ENCODE measurements at regions not wholly inside any gene's neighbourhood (a gene's known extent, or its start where the extent isn't known, plus 50 kb on each side); places are given as distances from the start of the nearest gene placed in this dataset.

DNA sequence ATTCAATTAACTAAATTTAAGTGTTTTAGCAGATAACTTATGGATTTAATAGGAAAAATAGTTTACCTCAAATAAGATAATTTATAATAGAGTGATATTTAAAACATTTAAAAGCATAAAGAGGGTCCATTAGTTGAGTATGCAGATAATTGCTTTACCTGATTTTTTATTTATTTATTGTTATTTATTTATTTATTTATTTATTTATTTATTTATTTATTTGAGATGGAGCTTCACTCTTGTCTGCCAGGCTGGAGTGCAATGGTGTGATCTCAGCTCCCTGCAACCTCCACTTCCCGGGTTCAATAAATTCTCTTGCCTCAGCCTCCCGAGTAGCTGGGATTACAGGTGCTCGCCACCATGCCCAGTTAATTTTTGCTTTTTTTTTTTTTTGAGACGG is 982.9 kb downstream of the TFAP2A start:
- no peaks in the 10 kb centered on the region for H4K20me1 ChIP-seq (ENCODE audit: insufficient read depth, low read length)
- no peak overlapping the region for H3K4ac ChIP-seq (ENCODE audit: low read depth, low read length)

More for the DNA sequence above, 982.9 kb downstream of the TFAP2A start:
- 83% methylated on average over 1 of the region's 4 CpGs; no CpG with 5 or more reads in 1 of the 2 experiments for WGBS, 2 experiments (ENCODE audit: extremely low coverage in 2 of 2, insufficient read length in 1 of 2)
- Histone ChIP-seq H3K14ac (replicated peaks; ENCODE audit: low read depth, low read length) (no peak overlapping the region), H4K91ac (ENCODE audit: insufficient read depth, low read depth, low read length) (no peak overlapping the region), H4K8ac (ENCODE audit: low read depth in 2 of 2, low read length in 2 of 2) (no peak overlapping the region), H3K4me2 (ENCODE audit: low read depth, low read length) (no peak overlapping the region), H3K4me1 (ENCODE audit: control insufficient read depth, insufficient read depth, low read length) (no peaks in the 10 kb centered on the region), H2AK5ac (ENCODE audit: low read depth, low read length) (no peak overlapping the region), H2AK9ac (replicated peaks; ENCODE audit: low read depth, low read length, poor library complexity) (no peak overlapping the region), H3K27me3 (ENCODE audit: control insufficient read depth, insufficient read depth, low read length) (no peaks in the 10 kb centered on the region), H3K23ac (ENCODE audit: low read depth, low read length) (no peak overlapping the region), H3K79me1 (ENCODE audit: low read depth in 1 of 2, low read length in 2 of 2) (no peaks in the 10 kb centered on the region), H2BK120ac (ENCODE audit: low read depth, low read length) (no peak overlapping the region), H2BK20ac (ENCODE audit: low read depth, low read length) (no peak overlapping the region), H3K9ac (ENCODE audit: low read depth, low read length) (no peak overlapping the region), H3K9me1 (ENCODE audit: insufficient read depth, low read length) (no peaks in the 10 kb centered on the region), H2BK15ac (ENCODE audit: low read depth, low read length) (no peak overlapping the region), H4K5ac (ENCODE audit: low read depth, low read length) (no peak overlapping the region), H3K18ac (ENCODE audit: low read depth, low read length) (no peak overlapping the region), H3K36me3 (ENCODE audit: control insufficient read depth, insufficient read depth, low read length) (no peaks in the 10 kb centered on the region), H3K56ac (ENCODE audit: extremely low read depth, insufficient read depth, low read length) (no peak overlapping the region), H2AFZ (replicated peaks; ENCODE audit: low read length, poor library complexity) (no peak overlapping the region), H2BK5ac (ENCODE audit: low read depth, low read length, poor library complexity, severe bottlenecking) (no peak overlapping the region), H3K27ac (ENCODE audit: insufficient read depth, low read length) (no peak overlapping the region), H3K4me3 (ENCODE audit: insufficient read depth, low read depth, low read length) (no peak overlapping the region), H3K9me3 (ENCODE audit: control insufficient read depth, insufficient read depth, low read length) (peaks cover 1% of the 10 kb centered on the region; the same call in 1 of the 2 replicates)
- ATAC-seq (ENCODE audit: low read depth) (no peak), DNase-seq (no peak)
- dilution Hi-C loops (cut with HindIII; ENCODE audit: low sequenced_read_pairs, unreplicated experiment) (no loop called here), intact Hi-C loops (cut with micrococcal nuclease) (no loop called here), in situ Hi-C loops (cut with MboI; ENCODE audit: low sequenced_read_pairs) (no loop called here)
- POLR2A ChIA-PET (ENCODE audit: unreplicated experiment) = no interaction called here
- no peak for TF ChIP-seq MAFK (IDR thresholded peaks at IDR 0.05; ENCODE audit: low read depth, low read length)
- no peak for TF ChIP-seq POLR2A (IDR thresholded peaks at IDR 0.05; ENCODE audit: low read depth, low read length)
- TF ChIP-seq, protein P1, sequence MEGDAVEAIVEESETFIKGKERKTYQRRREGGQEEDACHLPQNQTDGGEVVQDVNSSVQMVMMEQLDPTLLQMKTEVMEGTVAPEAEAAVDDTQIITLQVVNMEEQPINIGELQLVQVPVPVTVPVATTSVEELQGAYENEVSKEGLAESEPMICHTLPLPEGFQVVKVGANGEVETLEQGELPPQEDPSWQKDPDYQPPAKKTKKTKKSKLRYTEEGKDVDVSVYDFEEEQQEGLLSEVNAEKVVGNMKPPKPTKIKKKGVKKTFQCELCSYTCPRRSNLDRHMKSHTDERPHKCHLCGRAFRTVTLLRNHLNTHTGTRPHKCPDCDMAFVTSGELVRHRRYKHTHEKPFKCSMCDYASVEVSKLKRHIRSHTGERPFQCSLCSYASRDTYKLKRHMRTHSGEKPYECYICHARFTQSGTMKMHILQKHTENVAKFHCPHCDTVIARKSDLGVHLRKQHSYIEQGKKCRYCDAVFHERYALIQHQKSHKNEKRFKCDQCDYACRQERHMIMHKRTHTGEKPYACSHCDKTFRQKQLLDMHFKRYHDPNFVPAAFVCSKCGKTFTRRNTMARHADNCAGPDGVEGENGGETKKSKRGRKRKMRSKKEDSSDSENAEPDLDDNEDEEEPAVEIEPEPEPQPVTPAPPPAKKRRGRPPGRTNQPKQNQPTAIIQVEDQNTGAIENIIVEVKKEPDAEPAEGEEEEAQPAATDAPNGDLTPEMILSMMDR (conservative IDR thresholded peaks at IDR 0.05; ENCODE audit: low read depth, low read length) = no peak
- no TSS peak for BruUV-seq (replicated peaks)
- CTCF ChIA-PET = no interaction called here
